ENCODE measurements at regions not wholly inside any gene's neighbourhood (a gene's known extent, or its start where the extent isn't known, plus 50 kb on each side); places are given as distances from the start of the nearest gene placed in this dataset.

- DNase-seq (ENCODE audit: low read depth in 3 of 3, low spot score in 2 of 3) = no peak
Observed at GRCh38 chr3:107067421-107067820, 309.8 kb upstream of the CCDC54 start.

- no peak for DNase-seq (ENCODE audit: low read depth in 3 of 3, low spot score in 2 of 3)
Observed at GRCh38 chr3:107068980-107069379, 308.3 kb upstream of the CCDC54 start.

GRCh38 chr3:107076946-107077345, 300.3 kb upstream of the CCDC54 start:
- no peak for DNase-seq (ENCODE audit: low read depth in 3 of 3, low spot score in 2 of 3)

DNA sequence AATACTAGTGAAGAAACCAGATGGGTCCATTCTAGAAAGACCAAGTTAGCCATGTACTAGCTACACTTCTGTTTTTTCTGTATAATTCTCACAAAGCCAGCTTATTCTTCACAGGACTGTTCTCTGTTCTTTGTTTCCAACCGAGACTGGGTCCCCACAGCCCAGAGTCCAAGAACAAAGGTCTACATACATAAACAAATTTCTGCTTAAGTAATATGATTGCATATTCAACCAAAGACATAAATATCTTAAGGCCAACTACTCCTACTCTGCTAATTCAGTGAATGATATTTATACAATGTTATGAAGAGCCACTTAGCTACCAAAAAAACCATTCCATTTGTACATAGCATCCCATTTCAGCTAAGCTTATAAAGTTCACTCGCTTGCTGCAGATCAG, 299.8 kb upstream of the CCDC54 start:
- DNase-seq (ENCODE audit: low read depth in 3 of 3, low spot score in 2 of 3) = no peak

DNA sequence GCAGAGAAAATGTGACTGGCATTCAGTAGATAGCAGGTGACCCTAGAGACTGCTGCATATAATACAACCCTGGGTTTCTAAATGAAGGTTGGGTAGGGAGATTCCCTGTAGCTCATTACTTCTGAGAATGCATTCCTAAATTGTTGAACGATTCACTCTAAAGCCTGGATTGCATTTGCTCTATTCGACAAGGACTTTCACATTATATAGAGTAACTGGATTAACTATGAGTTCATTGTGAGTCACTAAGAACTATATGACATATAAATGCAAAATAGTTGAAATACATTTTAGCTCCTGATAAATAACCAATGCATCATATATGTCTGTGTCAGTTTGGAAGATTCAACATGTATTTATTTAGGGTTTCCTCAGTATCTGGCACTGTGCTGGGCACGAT, 294.7 kb upstream of the CCDC54 start:
- no peak for DNase-seq (ENCODE audit: low read depth in 3 of 3, low spot score in 2 of 3)

GRCh38 chr3:107085261-107085660, 292.0 kb upstream of the CCDC54 start:
- DNase-seq (ENCODE audit: low read depth in 3 of 3, low spot score in 2 of 3) = no peak

GRCh38 chr3:107092121-107092520, 285.1 kb upstream of the CCDC54 start:
- no peak for DNase-seq (ENCODE audit: low read depth in 3 of 3, low spot score in 2 of 3)

DNA sequence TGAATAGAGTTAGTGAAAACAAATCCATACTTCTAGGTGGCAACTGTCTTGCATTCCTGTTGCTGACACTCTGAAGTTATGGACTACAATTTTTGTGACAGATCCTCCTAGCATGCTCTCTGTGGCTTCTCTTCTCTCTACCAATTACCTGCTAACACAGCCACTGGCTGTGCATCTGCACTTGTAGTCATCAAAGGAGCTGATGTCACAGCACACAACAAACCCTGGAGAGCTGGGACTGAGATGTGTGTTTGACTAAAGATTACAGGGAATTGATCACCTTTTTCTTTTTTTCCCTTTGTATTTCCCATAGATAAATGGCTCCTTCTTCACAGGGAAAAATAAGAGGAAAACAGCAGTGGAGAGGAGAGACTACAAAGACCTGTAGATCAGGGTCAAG, 278.4 kb upstream of the CCDC54 start:
- DNase-seq (ENCODE audit: low read depth in 3 of 3, low spot score in 2 of 3) = no peak

GRCh38 chr3:107100137-107100536, 277.1 kb upstream of the CCDC54 start:
- DNase-seq (ENCODE audit: low read depth in 3 of 3, low spot score in 2 of 3) = no peak

DNA sequence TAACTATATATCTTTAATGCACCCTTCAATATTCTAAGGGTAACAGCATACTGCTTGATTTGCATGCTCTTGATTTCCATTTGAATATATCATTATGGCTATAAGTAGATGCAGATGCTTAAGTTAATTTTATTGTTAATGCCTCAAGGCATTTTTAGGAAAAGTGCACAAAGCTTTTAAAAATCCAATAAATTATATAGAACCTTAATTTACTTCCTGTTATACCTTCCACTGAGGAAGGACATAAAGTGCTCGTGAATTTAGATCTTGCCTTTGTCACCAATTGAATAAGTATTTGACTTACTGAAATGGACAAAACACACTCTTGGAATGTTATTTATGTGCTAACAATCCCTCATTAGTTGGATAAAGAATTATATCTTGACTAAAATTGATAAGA, 276.7 kb upstream of the CCDC54 start:
- DNase-seq (ENCODE audit: low read depth in 3 of 3, low spot score in 2 of 3) = no peak

- no peak for DNase-seq (ENCODE audit: low read depth in 3 of 3, low spot score in 2 of 3)
Observed at GRCh38 chr3:107103786-107104185, 273.5 kb upstream of the CCDC54 start.

GRCh38 chr3:107106316-107106715, 270.9 kb upstream of the CCDC54 start:
- DNase-seq (ENCODE audit: low read depth in 3 of 3, low spot score in 2 of 3) = no peak

DNA sequence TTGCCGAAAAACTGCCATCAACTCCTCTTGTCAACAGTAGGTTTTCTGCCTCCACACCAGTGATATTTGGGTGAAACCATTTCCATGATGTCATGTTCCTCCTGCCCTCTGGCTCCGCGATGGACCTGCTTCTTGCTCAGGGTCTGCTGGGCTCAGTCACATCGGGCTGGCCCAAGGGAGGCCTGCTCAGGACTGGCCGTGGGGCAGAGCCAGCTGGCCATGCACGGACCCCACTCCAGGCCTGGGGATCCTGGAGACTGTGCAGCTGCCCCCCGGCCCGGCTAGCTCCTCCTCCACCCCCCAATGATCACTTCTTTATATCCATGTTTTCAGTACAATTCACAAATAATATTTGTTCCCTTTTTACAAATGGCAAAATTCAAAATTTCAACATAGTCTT, 270.3 kb upstream of the CCDC54 start:
- DNase-seq (ENCODE audit: low read depth in 3 of 3, low spot score in 2 of 3) = no peak

- no peak for DNase-seq (ENCODE audit: low read depth in 3 of 3, low spot score in 2 of 3)
Observed at GRCh38 chr3:107110596-107111305, 266.5 kb upstream of the CCDC54 start.

- DNase-seq (ENCODE audit: low read depth in 3 of 3, low spot score in 2 of 3) = no peak
Observed at GRCh38 chr3:107111872-107112271, 265.4 kb upstream of the CCDC54 start.

DNA sequence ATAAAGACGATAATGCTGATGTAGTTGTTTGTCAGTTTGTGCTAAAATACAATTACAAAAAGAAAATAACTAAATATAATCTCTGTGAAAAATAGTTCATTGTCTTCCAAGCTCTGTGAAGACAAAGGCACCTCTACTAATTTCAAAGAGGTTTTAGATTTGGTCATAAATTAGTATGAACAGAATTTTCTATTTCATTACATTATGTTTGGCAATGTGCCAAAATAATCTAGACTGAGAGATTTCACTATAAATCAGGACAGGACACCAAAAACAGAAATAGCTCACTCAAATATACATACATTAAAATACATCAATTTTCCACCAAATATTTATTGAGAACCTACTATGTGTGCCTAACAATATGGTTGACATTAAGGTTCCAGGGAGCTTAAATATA, 264.9 kb upstream of the CCDC54 start:
- no peak for DNase-seq (ENCODE audit: low read depth in 3 of 3, low spot score in 2 of 3)

DNA sequence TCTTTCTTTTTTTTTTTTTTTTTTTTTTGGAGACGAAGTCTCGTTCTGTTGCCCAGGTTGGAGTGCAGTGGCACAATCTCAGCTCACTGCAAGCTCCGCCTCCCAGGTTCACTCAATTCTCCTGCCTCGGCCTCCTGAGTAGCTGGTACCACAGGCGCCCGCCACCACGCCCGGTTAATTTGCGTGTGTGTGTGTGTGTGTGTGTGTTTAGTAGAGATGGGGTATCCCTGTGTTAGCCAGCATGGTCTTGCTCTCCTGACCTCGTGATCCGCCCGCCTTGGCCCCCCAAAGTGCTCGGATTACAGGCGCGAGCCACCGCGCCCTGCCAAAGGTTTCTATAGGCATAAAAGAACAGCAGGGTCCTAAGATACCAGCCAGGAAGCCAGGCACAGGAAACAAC, 261.0 kb upstream of the CCDC54 start:
- no peak for DNase-seq (ENCODE audit: low read depth in 3 of 3, low spot score in 2 of 3)

GRCh38 chr3:107117156-107117555, 260.1 kb upstream of the CCDC54 start:
- DNase-seq (ENCODE audit: low read depth in 3 of 3, low spot score in 2 of 3) = no peak

DNA sequence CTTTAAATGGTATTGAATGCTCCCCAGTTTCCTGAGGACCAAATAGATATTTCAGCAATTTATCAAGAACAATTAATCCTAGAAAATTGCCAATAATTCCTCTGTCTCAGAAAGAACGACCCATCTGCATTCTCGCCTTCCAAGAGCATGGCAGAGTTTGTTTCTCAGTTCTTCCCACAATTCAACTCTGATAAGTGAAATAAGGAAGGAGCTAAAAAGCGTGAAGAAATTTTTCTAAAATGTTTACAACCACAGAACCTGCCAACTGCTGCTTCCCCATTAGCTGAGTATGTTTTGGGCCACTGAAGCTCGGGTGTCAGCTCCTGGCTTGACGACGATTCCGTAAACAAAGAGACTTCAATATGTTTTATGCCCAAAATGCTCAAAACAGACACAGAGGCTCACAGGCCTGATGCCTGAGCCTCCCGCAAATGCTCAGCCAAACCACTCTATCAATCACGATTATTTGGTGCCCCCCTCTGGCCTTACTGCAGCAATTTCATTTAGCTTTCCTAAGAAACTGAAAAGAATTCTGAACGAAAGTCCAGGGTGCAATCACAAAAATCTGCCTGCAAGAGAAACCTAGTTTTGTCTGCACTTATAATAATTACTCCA, 259.2 kb upstream of the CCDC54 start:
- DNase-seq (ENCODE audit: low read depth in 3 of 3, low spot score in 2 of 3) = peak in 1 of 3 donors; percentile 44

GRCh38 chr3:107124885-107125284, 252.4 kb upstream of the CCDC54 start:
- no peak for DNase-seq (ENCODE audit: low read depth in 3 of 3, low spot score in 2 of 3)

- no peak for DNase-seq (ENCODE audit: low read depth in 3 of 3, low spot score in 2 of 3)
Observed at GRCh38 chr3:107128946-107129345, 248.3 kb upstream of the CCDC54 start.

DNA sequence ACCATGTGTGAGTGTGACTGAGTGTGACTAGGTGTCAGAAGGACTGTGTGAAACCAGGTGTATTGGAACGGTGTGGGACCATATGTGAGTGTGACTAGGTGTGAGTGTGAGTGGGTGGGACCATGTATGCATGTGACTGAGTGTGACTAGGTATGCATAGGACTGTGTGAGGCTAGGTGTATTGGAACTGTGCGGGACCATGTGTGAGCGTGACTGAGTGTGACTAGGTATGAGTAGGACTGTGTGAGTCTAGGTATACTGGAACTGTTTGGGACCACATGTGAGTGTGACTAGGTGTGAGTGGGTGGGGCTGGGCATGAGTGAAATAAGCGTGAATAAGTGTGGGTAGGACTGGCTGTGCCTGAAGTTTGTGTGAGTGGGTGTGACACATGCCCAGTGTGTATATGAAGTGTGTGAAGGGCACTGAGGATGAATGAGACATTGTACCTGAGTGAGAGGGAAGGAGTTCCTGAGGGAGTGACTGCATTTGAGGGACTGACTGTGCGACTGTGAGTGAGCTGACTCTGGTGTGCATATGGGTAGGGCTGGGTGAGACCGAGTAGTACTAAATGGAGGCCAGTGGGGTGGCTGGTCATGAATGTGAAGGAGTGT, 247.0 kb upstream of the CCDC54 start:
- no peak for DNase-seq (ENCODE audit: low read depth in 3 of 3, low spot score in 2 of 3)
